Coronary artery (tissue), 2 donors: ENCODE measurements at regions not wholly inside any gene's neighbourhood (a gene's known extent, or its start where the extent isn't known, plus 50 kb on each side); places are given as distances from the start of the nearest gene placed in this dataset.
"Not testable (repeated sequence)": the region's sequence is repeated elsewhere in the genome, so short reads cannot be mapped to it uniquely, and the experiment has no call there.

Experiments used
- DNase-seq: peaks from one replicate; pipeline ENCODE4 v3.0.0-alpha.2; 2017; ENCODE audit warnings: low spot score
- H3K27ac ChIP-seq, 2 donors: fragments of 200-600 bp; sonication (generic); one replicate each; pipeline ENCODE4 v1.5.1; 2016 to 2019
- H3K4me3 ChIP-seq: fragments of 200-600 bp; sonication (generic); 2 replicates; pipeline ENCODE4 v1.5.1; 2016; ENCODE audit warnings: mild to moderate bottlenecking, moderate library complexity
- TF ChIP-seq, protein P1 (sequence below): fragments of 200-600 bp; sonication (generic); IDR thresholded peaks from one replicate; pipeline ENCODE4 v1.5.1; 2019; ENCODE audit warnings: antibody characterized with exemption

DNA sequence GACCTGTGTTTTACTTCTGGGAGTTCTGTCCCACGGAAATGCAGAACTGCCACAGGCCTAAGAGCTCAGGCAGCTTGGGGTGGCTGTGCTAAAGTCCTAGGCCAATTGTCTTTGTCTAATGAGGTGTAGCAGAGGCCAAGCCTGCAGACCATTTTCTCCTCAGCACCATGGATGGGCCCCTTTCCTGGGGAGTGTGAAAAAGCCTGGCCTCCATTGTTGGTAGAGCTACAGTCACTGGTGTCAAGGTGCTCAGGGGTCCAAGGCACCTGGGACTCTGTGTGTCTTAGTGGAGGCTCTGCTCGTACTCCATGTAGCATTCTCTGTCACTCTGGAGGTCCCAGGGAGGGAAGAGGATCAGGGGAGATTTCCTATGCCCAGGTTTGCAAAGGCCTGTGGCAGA lies 329.6 kb downstream of the SLITRK5 start:
- TF ChIP-seq, protein P1, sequence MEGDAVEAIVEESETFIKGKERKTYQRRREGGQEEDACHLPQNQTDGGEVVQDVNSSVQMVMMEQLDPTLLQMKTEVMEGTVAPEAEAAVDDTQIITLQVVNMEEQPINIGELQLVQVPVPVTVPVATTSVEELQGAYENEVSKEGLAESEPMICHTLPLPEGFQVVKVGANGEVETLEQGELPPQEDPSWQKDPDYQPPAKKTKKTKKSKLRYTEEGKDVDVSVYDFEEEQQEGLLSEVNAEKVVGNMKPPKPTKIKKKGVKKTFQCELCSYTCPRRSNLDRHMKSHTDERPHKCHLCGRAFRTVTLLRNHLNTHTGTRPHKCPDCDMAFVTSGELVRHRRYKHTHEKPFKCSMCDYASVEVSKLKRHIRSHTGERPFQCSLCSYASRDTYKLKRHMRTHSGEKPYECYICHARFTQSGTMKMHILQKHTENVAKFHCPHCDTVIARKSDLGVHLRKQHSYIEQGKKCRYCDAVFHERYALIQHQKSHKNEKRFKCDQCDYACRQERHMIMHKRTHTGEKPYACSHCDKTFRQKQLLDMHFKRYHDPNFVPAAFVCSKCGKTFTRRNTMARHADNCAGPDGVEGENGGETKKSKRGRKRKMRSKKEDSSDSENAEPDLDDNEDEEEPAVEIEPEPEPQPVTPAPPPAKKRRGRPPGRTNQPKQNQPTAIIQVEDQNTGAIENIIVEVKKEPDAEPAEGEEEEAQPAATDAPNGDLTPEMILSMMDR, result no peak
- Histone ChIP-seq H3K27ac (no peak overlapping the region), H3K4me3 (no peak overlapping the region)
- DNase-seq, result no peak

DNA sequence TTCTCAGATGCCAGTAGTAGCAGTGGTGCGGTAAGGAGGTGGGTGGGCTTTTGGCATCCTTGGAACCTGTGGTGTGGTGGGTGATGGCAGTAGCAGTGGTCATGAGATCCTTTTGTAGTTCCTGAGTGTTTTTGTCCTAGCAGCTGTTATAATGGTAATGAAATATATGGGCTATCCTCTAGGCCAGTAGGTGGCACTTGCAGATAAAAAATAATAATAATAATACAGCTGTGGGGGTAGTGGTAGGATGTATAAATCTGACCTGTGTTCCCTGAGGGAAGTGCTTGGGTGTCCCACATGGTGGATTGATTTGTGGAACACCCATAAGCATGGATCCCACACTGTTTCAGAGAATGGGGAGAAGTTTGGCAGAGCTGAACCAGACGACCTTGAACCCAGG lies 334.0 kb downstream of the SLITRK5 start:
- no peak for DNase-seq
- TF ChIP-seq, protein P1, result no peak
- no peak overlapping the region for H3K4me3 ChIP-seq
- H3K27ac ChIP-seq, result no peak overlapping the region

DNA sequence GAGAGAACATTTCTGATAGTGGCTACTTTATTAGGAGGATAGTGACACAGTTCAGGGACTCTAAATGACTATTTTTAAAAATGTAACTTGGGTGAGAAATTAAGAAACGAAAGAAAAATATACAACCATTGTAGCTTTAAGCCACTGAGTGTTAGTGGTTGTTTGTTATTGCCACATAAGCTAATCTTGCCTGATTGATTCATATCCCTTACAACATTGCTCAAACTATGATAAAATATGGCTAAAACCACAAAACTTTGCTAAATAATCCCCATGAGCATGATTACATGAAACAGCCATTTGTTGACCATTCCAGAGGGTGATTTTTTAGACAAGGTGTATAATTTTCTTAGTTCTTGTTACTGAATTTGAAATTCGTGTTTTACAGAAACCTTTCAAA lies 343.4 kb downstream of the SLITRK5 start:
- TF ChIP-seq, protein P1, result no peak
- H3K27ac ChIP-seq, result no peak overlapping the region
- DNase-seq, result no peak
- no peak overlapping the region for H3K4me3 ChIP-seq

DNA sequence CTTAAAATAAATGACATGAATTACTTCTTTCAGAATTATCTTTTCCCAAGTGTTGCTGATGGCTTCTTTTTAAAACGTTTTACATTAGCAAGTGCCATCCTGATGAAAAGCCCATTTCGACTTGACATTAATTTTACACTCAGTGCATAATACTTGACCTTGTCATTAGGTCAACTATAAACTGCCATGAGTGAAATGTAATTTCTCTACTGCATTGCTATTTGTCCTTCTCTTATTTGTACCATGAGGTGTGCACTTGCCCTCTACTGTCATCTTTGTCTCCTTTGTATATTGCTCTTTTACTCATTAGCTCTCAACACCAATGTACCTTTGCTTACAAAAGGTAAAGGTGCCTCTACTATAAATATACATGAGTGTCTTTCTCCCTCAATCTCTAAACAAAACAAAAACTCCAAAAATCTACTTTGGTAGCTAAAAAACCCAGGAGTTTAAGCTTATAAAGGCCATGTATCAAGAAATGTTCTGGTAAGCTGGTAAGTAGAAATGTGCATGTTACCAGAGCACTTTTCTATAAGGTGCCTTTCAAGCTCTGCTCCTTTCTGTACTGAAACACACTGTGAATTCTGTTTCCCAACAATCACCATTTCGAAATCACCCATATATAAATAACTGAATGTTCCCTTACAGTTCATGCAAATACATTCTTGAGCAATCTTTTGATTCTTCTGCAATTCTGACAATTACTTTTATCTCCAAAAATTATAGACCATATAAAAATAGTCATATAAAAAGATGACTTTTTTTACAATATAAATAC lies 351.4 kb downstream of the SLITRK5 start:
- Histone ChIP-seq H3K27ac (no peak overlapping the region), H3K4me3 (no peak overlapping the region)
- no peak for DNase-seq
- TF ChIP-seq, protein P1, result no peak

DNA sequence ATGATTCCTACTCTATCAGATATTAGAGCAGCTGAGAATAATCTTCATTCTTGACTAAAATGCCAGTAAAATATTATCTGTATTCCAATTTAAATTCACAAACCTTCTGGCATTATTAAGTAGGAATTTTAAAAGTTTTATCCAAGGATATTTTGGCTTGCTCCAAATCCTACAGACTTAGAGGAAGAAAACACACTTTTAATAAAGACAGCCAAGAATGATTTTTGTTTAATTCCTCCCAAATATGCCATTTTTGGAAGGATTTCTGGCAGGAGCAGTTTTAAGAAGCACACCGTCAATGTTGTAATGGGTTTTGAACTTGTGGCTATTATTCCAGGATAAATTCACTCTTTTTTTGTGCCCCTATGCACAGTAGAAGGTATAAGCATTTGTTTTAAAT lies 355.1 kb downstream of the SLITRK5 start:
- no peak for DNase-seq
- TF ChIP-seq, protein P1, result no peak
- Histone ChIP-seq H3K27ac (no peak overlapping the region), H3K4me3 (no peak overlapping the region)

DNA sequence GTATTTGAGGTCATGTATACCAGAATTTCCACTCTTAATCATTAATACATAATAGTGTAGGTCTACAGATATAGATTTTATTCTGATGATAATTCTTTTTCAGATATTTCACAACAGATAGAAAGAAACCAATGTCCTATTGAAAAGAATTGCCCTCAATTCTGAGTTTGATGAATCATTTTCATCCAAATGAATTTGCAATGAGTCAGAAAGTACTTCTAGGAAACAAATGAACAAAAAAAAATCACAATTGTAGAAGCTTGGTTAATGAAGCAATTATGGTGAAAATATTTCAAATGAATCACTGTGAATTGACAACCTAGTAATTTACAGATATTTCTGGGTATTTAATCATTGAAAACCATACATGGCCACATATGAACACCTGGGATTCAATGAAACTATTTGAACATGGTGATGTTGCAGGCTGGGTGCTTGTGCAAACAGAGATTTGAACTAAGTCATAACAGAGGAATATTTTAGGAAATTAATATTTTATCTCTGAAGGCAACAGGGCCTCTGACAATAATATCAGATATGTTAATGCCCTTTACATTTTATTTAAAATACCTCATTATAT lies 360.9 kb downstream of the SLITRK5 start:
- no peak overlapping the region for H3K4me3 ChIP-seq
- DNase-seq, result no peak
- H3K27ac ChIP-seq, result no peak overlapping the region
- TF ChIP-seq, protein P1, result no peak

DNA sequence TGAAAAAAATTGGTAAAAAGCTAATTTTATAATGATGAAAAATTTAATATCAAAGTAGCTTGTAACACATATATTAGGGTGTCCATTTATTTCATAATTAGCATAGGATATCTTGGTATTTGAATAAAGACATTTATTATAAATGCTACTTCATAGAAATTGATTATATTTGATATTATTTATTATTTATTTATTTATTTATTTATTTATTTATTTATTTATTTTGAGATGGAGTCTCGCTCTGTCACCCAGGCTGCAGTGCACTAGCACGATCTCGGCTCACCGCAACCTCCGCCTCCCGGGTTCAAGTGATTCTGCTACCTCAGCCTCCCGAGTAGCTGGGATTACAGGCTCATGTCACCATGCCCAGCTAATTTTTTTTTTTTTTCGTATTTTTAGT lies 365.0 kb downstream of the SLITRK5 start:
- H3K27ac ChIP-seq, H3K4me3 ChIP-seq, DNase-seq: not testable (repeated sequence)
